HEK293T (cell line): ENCODE measurements at regions not wholly inside any gene's neighbourhood (a gene's known extent, or its start where the extent isn't known, plus 50 kb on each side); places are given as distances from the start of the nearest gene placed in this dataset.

ENCODE experiments used
- CTCF ChIA-PET: fragments of 350-600 bp; formaldehyde crosslinking; extraction: SDS; loops from one replicate; lab custom pipeline; 2021; ENCODE audit warnings: antibody characterized with exemption, inconsistent platforms; lab: Yijun Ruan, JAX
- POLR2A ChIA-PET: fragments of 350-600 bp; formaldehyde crosslinking; extraction: SDS; loops from one replicate; lab custom pipeline; 2020; ENCODE audit warnings: antibody characterized with exemption, inconsistent platforms; lab: Yijun Ruan, JAX
- DNase-seq: peaks from one replicate; pipeline ENCODE4 v3.0.0; 2012; ENCODE audit warnings: mixed read lengths; ENCODE audit errors: extremely low spot score
- ARNT ChIP-seq: fragments of 450-650 bp; IDR thresholded peaks from 2 replicates; pipeline ENCODE4 v1.6.1; 2017; ENCODE audit warnings: mild to moderate bottlenecking
- BHLHE40 ChIP-seq: fragments of 450-650 bp; IDR thresholded peaks from 2 replicates; pipeline ENCODE4 v1.6.1; 2016; ENCODE audit warnings: mild to moderate bottlenecking, moderate library complexity, borderline replicate concordance
- CTBP1 ChIP-seq: fragments of 450-650 bp; IDR thresholded peaks from 2 replicates; pipeline ENCODE4 v1.6.1; 2016; ENCODE audit warnings: borderline replicate concordance
- ELF4 ChIP-seq: fragments of 450-650 bp; IDR thresholded peaks from 2 replicates; pipeline ENCODE4 v1.6.1; 2017; ENCODE audit warnings: antibody characterized with exemption
- FOXA1 ChIP-seq: fragments of 450-650 bp; IDR thresholded peaks from 2 replicates; pipeline ENCODE4 v1.6.1; 2016; ENCODE audit warnings: mild to moderate bottlenecking
- FOXK2 ChIP-seq: fragments of 450-650 bp; IDR thresholded peaks from 2 replicates; pipeline ENCODE4 v1.6.1; 2016; ENCODE audit warnings: mild to moderate bottlenecking
- FOXM1 ChIP-seq: fragments of 450-650 bp; IDR thresholded peaks from 2 replicates; pipeline ENCODE4 v1.6.1; 2017; ENCODE audit warnings: mild to moderate bottlenecking, borderline replicate concordance
- HDGF ChIP-seq: fragments of 450-650 bp; IDR thresholded peaks from 2 replicates; pipeline ENCODE4 v1.6.1; 2017; ENCODE audit warnings: antibody characterized with exemption, borderline replicate concordance
- L3MBTL2 ChIP-seq: fragments of 450-650 bp; conservative IDR thresholded peaks from 2 replicates; pipeline ENCODE4 v1.6.1; 2016; ENCODE audit warnings: mild to moderate bottlenecking
- LEF1 ChIP-seq: fragments of 450-650 bp; IDR thresholded peaks from 2 replicates; pipeline ENCODE4 v1.6.1; 2017; ENCODE audit warnings: mild to moderate bottlenecking, borderline replicate concordance
- NFRKB ChIP-seq: fragments of 450-650 bp; IDR thresholded peaks from 2 replicates; pipeline ENCODE4 v1.6.1; 2016; ENCODE audit warnings: mild to moderate bottlenecking, moderate library complexity
- PKNOX1 ChIP-seq: fragments of 450-650 bp; IDR thresholded peaks from 2 replicates; pipeline ENCODE4 v1.6.1; 2016
- SP1 ChIP-seq: fragments of 450-650 bp; IDR thresholded peaks from 2 replicates; pipeline ENCODE4 v1.6.1; 2017
- SUZ12 ChIP-seq: fragments of 450-650 bp; IDR thresholded peaks from 2 replicates; pipeline ENCODE4 v1.6.1; 2016; ENCODE audit warnings: mild to moderate bottlenecking
- TARDBP ChIP-seq: fragments of 450-650 bp; IDR thresholded peaks from 2 replicates; pipeline ENCODE4 v1.6.1; 2016
- ZNF384 ChIP-seq: fragments of 450-650 bp; IDR thresholded peaks from 2 replicates; pipeline ENCODE4 v1.6.1; 2016

GRCh38 chr7:41175435-41175834, 527.5 kb downstream of the INHBA start:
- DNase-seq, result no peak
- TF ChIP-seq FOXK2 (no peak), FOXM1 (no peak)
- CTCF ChIA-PET, result no interaction called here
- POLR2A ChIA-PET, result no interaction called here

GRCh38 chr7:41174521-41174920, 528.4 kb downstream of the INHBA start:
- POLR2A ChIA-PET, result no interaction called here
- DNase-seq, result no peak
- TF ChIP-seq ELF4 (no peak), ARNT (no peak), FOXM1 (no peak), SUZ12 (no peak)
- CTCF ChIA-PET, result no interaction called here

- POLR2A ChIA-PET, result no interaction called here
- CTCF ChIA-PET, result no interaction called here
- TF ChIP-seq PKNOX1 (no peak), ARNT (no peak), BHLHE40 (no peak), TARDBP (no peak), SP1 (no peak), SUZ12 (no peak), ZNF384 (no peak), ELF4 (no peak), LEF1 (no peak), CTBP1 (no peak), L3MBTL2 (no peak)
- no peak for DNase-seq
These were observed 532.4 kb downstream of the INHBA start for GRCh38 chr7:41170466-41170865.

- TF ChIP-seq HDGF, result no peak
- no peak for TF ChIP-seq FOXA1
- no peak for TF ChIP-seq SP1
- no peak for TF ChIP-seq L3MBTL2
- TF ChIP-seq ELF4, result no peak
- no peak for TF ChIP-seq LEF1
- no peak for TF ChIP-seq CTBP1
- no peak for TF ChIP-seq FOXM1
- TF ChIP-seq SUZ12, result no peak
- no peak for TF ChIP-seq PKNOX1
- TF ChIP-seq ARNT, result no peak
- no peak for TF ChIP-seq ZNF384
- TF ChIP-seq FOXK2, result no peak
- no peak for TF ChIP-seq TARDBP
- TF ChIP-seq BHLHE40, result no peak
- ChIA-PET CTCF (no interaction called here), POLR2A (no interaction called here)
- DNase-seq, result no peak
These were observed 533.6 kb downstream of the INHBA start for GRCh38 chr7:41169317-41169716.

- ChIA-PET CTCF (no interaction called here), POLR2A (no interaction called here)
- no peak for TF ChIP-seq ARNT
- TF ChIP-seq SP1, result no peak
- TF ChIP-seq FOXK2, result no peak
- TF ChIP-seq ELF4, result no peak
- no peak for TF ChIP-seq TARDBP
- TF ChIP-seq HDGF, result no peak
- TF ChIP-seq FOXA1, result no peak
- TF ChIP-seq CTBP1, result no peak
- DNase-seq, result no peak
These were observed 535.1 kb downstream of the INHBA start for GRCh38 chr7:41167836-41168235.

- CTCF ChIA-PET, result no interaction called here
- POLR2A ChIA-PET, result no interaction called here
- DNase-seq, result no peak
- no peak for TF ChIP-seq LEF1
- no peak for TF ChIP-seq HDGF
- TF ChIP-seq SUZ12, result no peak
- no peak for TF ChIP-seq FOXA1
- no peak for TF ChIP-seq NFRKB
- TF ChIP-seq L3MBTL2, result no peak
- no peak for TF ChIP-seq FOXK2
- no peak for TF ChIP-seq ARNT
- no peak for TF ChIP-seq TARDBP
- TF ChIP-seq ELF4, result no peak
- no peak for TF ChIP-seq PKNOX1
- no peak for TF ChIP-seq CTBP1
- TF ChIP-seq BHLHE40, result no peak
- no peak for TF ChIP-seq FOXM1
- TF ChIP-seq ZNF384, result no peak
- TF ChIP-seq SP1, result no peak
These were observed 538.5 kb downstream of the INHBA start for GRCh38 chr7:41164440-41164839.

- CTCF ChIA-PET, result no interaction called here
- POLR2A ChIA-PET, result no interaction called here
- TF ChIP-seq FOXK2 (no peak), ARNT (no peak), FOXA1 (no peak), CTBP1 (no peak), PKNOX1 (no peak), L3MBTL2 (no peak), BHLHE40 (no peak), HDGF (no peak), SP1 (no peak), ELF4 (no peak), FOXM1 (no peak)
- DNase-seq, result no peak
These were observed 538.9 kb downstream of the INHBA start for GRCh38 chr7:41163991-41164390.
